Neural cell (in vitro differentiated cells): ENCODE measurements at regions not wholly inside any gene's neighbourhood (a gene's known extent, or its start where the extent isn't known, plus 50 kb on each side); places are given as distances from the start of the nearest gene placed in this dataset.

ENCODE experiments used
- H2AFZ ChIP-seq: fragments of 200-600, 300-800 bp; sonication (generic), shearing (Covaris generic); 2 replicates; pipeline ENCODE4 v1.6.0; 2014; ENCODE audit warnings: low read depth, mild to moderate bottlenecking, antibody characterized with exemption, low read length, moderate library complexity
- H3F3A ChIP-seq: fragments of 200-600 bp; shearing (Covaris generic); 2 replicates; pipeline ENCODE4 v1.6.1; 2016; ENCODE audit warnings: mild to moderate bottlenecking, moderate library complexity, mixed read lengths, antibody characterized with exemption, low read length; ENCODE audit not compliant: insufficient read depth, poor library complexity, severe bottlenecking
- H3K27ac ChIP-seq: fragments of 200-600, 300-800 bp; sonication (generic), shearing (Covaris generic); 2 replicates; pipeline ENCODE4 v1.5.1; 2014; ENCODE audit warnings: mild to moderate bottlenecking, low read length, moderate library complexity
- H3K27me3 ChIP-seq: fragments of 300-800, 200-600 bp; sonication (generic), shearing (Covaris generic); 2 replicates; pipeline ENCODE4 v1.6.0; 2014; ENCODE audit warnings: mild to moderate bottlenecking, low read depth, low read length, moderate library complexity; ENCODE audit not compliant: insufficient read depth
- H3K36me3 ChIP-seq: fragments of 300-800, 200-600 bp; sonication (generic), shearing (Covaris generic); 2 replicates; pipeline ENCODE4 v1.5.1; 2014; ENCODE audit warnings: mild to moderate bottlenecking, antibody characterized with exemption, low read length, moderate library complexity; ENCODE audit not compliant: insufficient read depth
- H3K4me2 ChIP-seq: fragments of 300-800, 200-600 bp; sonication (generic), shearing (Covaris generic); 2 replicates; pipeline ENCODE4 v1.6.0; 2014; ENCODE audit warnings: mild to moderate bottlenecking, low read length
- H3K4me3 ChIP-seq: fragments of 300-800, 200-600 bp; sonication (generic), shearing (Covaris generic); 2 replicates; pipeline ENCODE4 v1.5.1; 2014; ENCODE audit warnings: mild to moderate bottlenecking, low read length, moderate library complexity
- H3K79me2 ChIP-seq: fragments of 200-600 bp; shearing (Covaris generic); replicated peaks from 2 replicates; pipeline ENCODE4 v1.6.0; 2014; ENCODE audit warnings: mild to moderate bottlenecking, low read length, moderate library complexity; ENCODE audit not compliant: insufficient read depth
- H3K9ac ChIP-seq: fragments of 300-800, 200-600 bp; sonication (generic), shearing (Covaris generic); 2 replicates; pipeline ENCODE4 v1.6.1; 2016; ENCODE audit warnings: mild to moderate bottlenecking, low read length, mixed read lengths
- H3K9me2 ChIP-seq: fragments of 200-600 bp; shearing (Covaris generic); 2 replicates; pipeline ENCODE4 v1.6.1; 2016; ENCODE audit warnings: mild to moderate bottlenecking, low read length, mixed read lengths; ENCODE audit not compliant: insufficient read depth
- H3K9me3 ChIP-seq: fragments of 200-600, 300-800 bp; sonication (generic), shearing (Covaris generic); 2 replicates; pipeline ENCODE4 v1.6.1; 2016; ENCODE audit warnings: mild to moderate bottlenecking, mixed run types, low read length, moderate library complexity, mixed read lengths
- H4K20me1 ChIP-seq: fragments of 200-600 bp; shearing (Covaris generic); 2 replicates; pipeline ENCODE4 v1.6.1; 2016; ENCODE audit warnings: mild to moderate bottlenecking, mixed run types; ENCODE audit not compliant: insufficient read depth
- CTCF ChIP-seq: fragments of 450-650 bp; IDR thresholded peaks from 2 replicates; pipeline ENCODE4 v1.5.1; 2014; ENCODE audit warnings: antibody characterized with exemption, mild to moderate bottlenecking, moderate library complexity; ENCODE audit not compliant: poor library complexity, severe bottlenecking
- EP300 ChIP-seq: fragments of 450-650 bp; conservative IDR thresholded peaks from 2 replicates; pipeline ENCODE4 v1.6.1; 2014; ENCODE audit warnings: antibody characterized with exemption, mild to moderate bottlenecking, moderate library complexity; ENCODE audit not compliant: poor library complexity, severe bottlenecking
- EZH2 ChIP-seq: fragments of 200-600, 300-800 bp; shearing (Covaris generic), sonication (generic); IDR thresholded peaks from 2 replicates; pipeline ENCODE4 v1.6.1; 2014; ENCODE audit warnings: antibody characterized with exemption, low read length, borderline replicate concordance, mild to moderate bottlenecking; ENCODE audit not compliant: insufficient read depth, poor library complexity, severe bottlenecking
- MXI1 ChIP-seq: fragments of 450-650 bp; conservative IDR thresholded peaks from 2 replicates; pipeline ENCODE4 v1.6.1; 2014; ENCODE audit warnings: antibody characterized with exemption, mild to moderate bottlenecking; ENCODE audit not compliant: poor library complexity, severe bottlenecking
- POLR2AphosphoS5 ChIP-seq: IDR thresholded peaks from 2 replicates; pipeline ENCODE4 v1.6.1; 2012
- RAD21 ChIP-seq: fragments of 450-650 bp; conservative IDR thresholded peaks from 2 replicates; pipeline ENCODE4 v1.6.1; 2014; ENCODE audit warnings: antibody characterized with exemption, mild to moderate bottlenecking, moderate library complexity
- SMC3 ChIP-seq: fragments of 450-650 bp; conservative IDR thresholded peaks from 2 replicates; pipeline ENCODE4 v1.6.1; 2014; ENCODE audit warnings: antibody characterized with exemption, mild to moderate bottlenecking, moderate library complexity; ENCODE audit not compliant: poor library complexity
- TAF1 ChIP-seq: IDR thresholded peaks from 2 replicates; pipeline ENCODE4 v1.6.1; 2012; ENCODE audit warnings: low read depth
- TF ChIP-seq, protein P1 (sequence below): IDR thresholded peaks from 2 replicates; pipeline ENCODE4 v1.6.1; 2012; ENCODE audit warnings: borderline replicate concordance

GRCh38 chr19:31568724-31569123, 219.5 kb upstream of the TSHZ3 start:
- Histone ChIP-seq H3K9me2 (no peaks in the 10 kb centered on the region), H4K20me1 (no peaks in the 10 kb centered on the region), H3K4me3 (no peak overlapping the region), H3K27me3 (no peaks in the 10 kb centered on the region), H3K9ac (no peak overlapping the region), H3K9me3 (no peaks in the 10 kb centered on the region), H3K79me2 (no peaks in the 10 kb centered on the region), H3K4me2 (no peak overlapping the region), H3K36me3 (no peaks in the 10 kb centered on the region), H3F3A (no peaks in the 10 kb centered on the region), H3K27ac (no peak overlapping the region), H2AFZ (no peak overlapping the region)
- TF ChIP-seq POLR2AphosphoS5: no peak
- TF ChIP-seq SMC3: no peak
- no peak for TF ChIP-seq RAD21
- TF ChIP-seq EP300: no peak
- TF ChIP-seq, protein P1, sequence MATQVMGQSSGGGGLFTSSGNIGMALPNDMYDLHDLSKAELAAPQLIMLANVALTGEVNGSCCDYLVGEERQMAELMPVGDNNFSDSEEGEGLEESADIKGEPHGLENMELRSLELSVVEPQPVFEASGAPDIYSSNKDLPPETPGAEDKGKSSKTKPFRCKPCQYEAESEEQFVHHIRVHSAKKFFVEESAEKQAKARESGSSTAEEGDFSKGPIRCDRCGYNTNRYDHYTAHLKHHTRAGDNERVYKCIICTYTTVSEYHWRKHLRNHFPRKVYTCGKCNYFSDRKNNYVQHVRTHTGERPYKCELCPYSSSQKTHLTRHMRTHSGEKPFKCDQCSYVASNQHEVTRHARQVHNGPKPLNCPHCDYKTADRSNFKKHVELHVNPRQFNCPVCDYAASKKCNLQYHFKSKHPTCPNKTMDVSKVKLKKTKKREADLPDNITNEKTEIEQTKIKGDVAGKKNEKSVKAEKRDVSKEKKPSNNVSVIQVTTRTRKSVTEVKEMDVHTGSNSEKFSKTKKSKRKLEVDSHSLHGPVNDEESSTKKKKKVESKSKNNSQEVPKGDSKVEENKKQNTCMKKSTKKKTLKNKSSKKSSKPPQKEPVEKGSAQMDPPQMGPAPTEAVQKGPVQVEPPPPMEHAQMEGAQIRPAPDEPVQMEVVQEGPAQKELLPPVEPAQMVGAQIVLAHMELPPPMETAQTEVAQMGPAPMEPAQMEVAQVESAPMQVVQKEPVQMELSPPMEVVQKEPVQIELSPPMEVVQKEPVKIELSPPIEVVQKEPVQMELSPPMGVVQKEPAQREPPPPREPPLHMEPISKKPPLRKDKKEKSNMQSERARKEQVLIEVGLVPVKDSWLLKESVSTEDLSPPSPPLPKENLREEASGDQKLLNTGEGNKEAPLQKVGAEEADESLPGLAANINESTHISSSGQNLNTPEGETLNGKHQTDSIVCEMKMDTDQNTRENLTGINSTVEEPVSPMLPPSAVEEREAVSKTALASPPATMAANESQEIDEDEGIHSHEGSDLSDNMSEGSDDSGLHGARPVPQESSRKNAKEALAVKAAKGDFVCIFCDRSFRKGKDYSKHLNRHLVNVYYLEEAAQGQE: no peak
- no peak for TF ChIP-seq EZH2
- TF ChIP-seq MXI1: no peak
- no peak for TF ChIP-seq CTCF
- no peak for TF ChIP-seq TAF1

DNA sequence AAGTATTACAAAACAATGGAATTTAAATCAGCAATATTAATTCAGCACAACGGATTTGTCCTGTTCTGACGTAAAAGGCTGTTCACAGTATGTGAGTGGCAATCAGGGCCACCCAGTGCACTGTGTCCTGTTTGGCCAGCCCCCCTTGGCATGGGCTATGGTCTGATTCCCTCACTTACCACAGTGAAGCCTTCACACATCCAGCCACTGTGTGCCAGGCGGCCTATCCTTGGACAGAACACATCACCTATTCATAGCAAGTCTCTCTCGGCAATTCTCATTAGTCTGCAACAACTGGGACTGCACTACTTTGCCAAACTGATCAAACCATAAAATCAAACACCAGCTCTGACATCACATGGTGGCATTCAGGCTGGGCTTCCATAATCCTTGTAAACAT, 221.5 kb upstream of the TSHZ3 start:
- no peak overlapping the region for H3K4me2 ChIP-seq
- H3K9me2 ChIP-seq: no peaks in the 10 kb centered on the region
- H3K27ac ChIP-seq: no peak overlapping the region
- H3K79me2 ChIP-seq: no peaks in the 10 kb centered on the region
- TF ChIP-seq TAF1: no peak
- TF ChIP-seq EZH2: no peak
- no peak for TF ChIP-seq EP300
- no peak for TF ChIP-seq CTCF
- no peak for TF ChIP-seq MXI1
- H3K9me3 ChIP-seq: no peaks in the 10 kb centered on the region
- no peaks in the 10 kb centered on the region for H3K27me3 ChIP-seq
- H3F3A ChIP-seq: no peaks in the 10 kb centered on the region
- no peaks in the 10 kb centered on the region for H3K36me3 ChIP-seq
- H2AFZ ChIP-seq: no peak overlapping the region
- no peak overlapping the region for H3K9ac ChIP-seq
- no peaks in the 10 kb centered on the region for H4K20me1 ChIP-seq
- H3K4me3 ChIP-seq: no peak overlapping the region
